Endothelial cell of umbilical vein (primary cell): ENCODE measurements at regions not wholly inside any gene's neighbourhood (a gene's known extent, or its start where the extent isn't known, plus 50 kb on each side); places are given as distances from the start of the nearest gene placed in this dataset.

Experiments used
- BruUV-seq: library from RNA; stranded (reverse); fragments of 400-500 nt; replicated peaks from 2 replicates; lab custom pipeline; 2021; lab: Mats Ljungman, UMichigan
- CTCF ChIA-PET: fragments of 300-600, 350-600 bp; sonication (Branson Sonifier 250); formaldehyde crosslinking; loops from one replicate; lab custom pipeline; 2021; ENCODE audit warnings: antibody characterized with exemption, inconsistent platforms; lab: Charles Lee
- POLR2A ChIA-PET: fragments of 300-600, 350-600 bp; sonication (Branson Sonifier 250); formaldehyde crosslinking; loops from one replicate; lab custom pipeline; 2021; ENCODE audit warnings: antibody characterized with exemption, inconsistent platforms; lab: Charles Lee
- DNase-seq: peaks from one replicate; pipeline ENCODE4 v3.0.0-alpha.2; 2011; ENCODE audit warnings: low read depth, low spot score
- FAIRE-seq: peaks from 2 replicates; lab custom pipeline; 2011; peaks lifted over from hg19 to GRCh38; lab: Jason Lieb, UNC
- H2AFZ ChIP-seq: 2 replicates; pipeline ENCODE4 v1.6.0; 2012; ENCODE audit warnings: low read depth, low read length, control low read depth, inconsistent platforms
- H3K27ac ChIP-seq: 2 replicates; pipeline ENCODE4 v1.5.1; 2011; ENCODE audit warnings: low read depth, mild to moderate bottlenecking, control low read depth, low read length, moderate library complexity; ENCODE audit not compliant: insufficient read depth
- H3K27me3 ChIP-seq, 2 experiments: 2 replicates each; pipeline versions ENCODE4 v1.6.0 to v1.6.1; 2011; ENCODE audit warnings: low read length in 2 of 2, mixed read lengths in 1 of 2; ENCODE audit not compliant: control insufficient read depth in 2 of 2, insufficient read depth in 2 of 2
- H3K36me3 ChIP-seq, 2 experiments: 2 replicates in 1 of 2; 3 replicates in 1 of 2; pipeline ENCODE4 v1.5.1; 2011; ENCODE audit warnings: low read length in 2 of 2, mild to moderate bottlenecking in 1 of 2, moderate library complexity in 1 of 2; ENCODE audit not compliant: control insufficient read depth in 2 of 2, insufficient read depth in 2 of 2; ENCODE audit errors: extremely low read depth in 1 of 2
- H3K4me1 ChIP-seq: 3 replicates; pipeline ENCODE4 v1.5.1; 2011; ENCODE audit warnings: mild to moderate bottlenecking, low read length; ENCODE audit not compliant: control insufficient read depth, insufficient read depth; ENCODE audit errors: extremely low read depth
- H3K4me2 ChIP-seq: 2 replicates; pipeline ENCODE4 v1.6.1; 2011; ENCODE audit warnings: low read length, control low read depth, mixed read lengths; ENCODE audit not compliant: insufficient read depth
- H3K4me3 ChIP-seq, 3 experiments: fragments of 200-600 bp in 1 of 3; sonication (generic), shearing (Covaris generic) in 1 of 3; replicated peaks in 1 of 3; 2 replicates each; pipeline ENCODE4 v1.5.1; 2011 to 2016; ENCODE audit warnings: control low read depth in 3 of 3, low read length in 3 of 3, mild to moderate bottlenecking in 2 of 3, inconsistent platforms in 1 of 3, low read depth in 1 of 3, moderate library complexity in 1 of 3; ENCODE audit not compliant: insufficient read depth in 1 of 3
- H3K79me2 ChIP-seq: 2 replicates; pipeline ENCODE4 v1.6.0; 2012; ENCODE audit warnings: low read length, inconsistent platforms; ENCODE audit not compliant: control insufficient read depth, insufficient read depth
- H3K9ac ChIP-seq: replicated peaks from 2 replicates; pipeline ENCODE3; 2011; ENCODE audit warnings: low read length, control low read depth; ENCODE audit not compliant: insufficient read depth; ENCODE audit errors: extremely low read depth
- H3K9me1 ChIP-seq: replicated peaks from 3 replicates; pipeline ENCODE4 v1.6.0; 2011; ENCODE audit warnings: mild to moderate bottlenecking, low read length; ENCODE audit not compliant: control insufficient read depth, insufficient read depth; ENCODE audit errors: extremely low read depth
- H3K9me3 ChIP-seq: replicated peaks from 2 replicates; pipeline ENCODE4 v1.5.1; 2012; ENCODE audit warnings: low read length, inconsistent platforms; ENCODE audit not compliant: control insufficient read depth, insufficient read depth
- H4K20me1 ChIP-seq: replicated peaks from 2 replicates; pipeline ENCODE3; 2011; ENCODE audit warnings: mild to moderate bottlenecking, low read length; ENCODE audit not compliant: control insufficient read depth, insufficient read depth; ENCODE audit errors: extremely low read depth
- EZH2 ChIP-seq: IDR thresholded peaks from 2 replicates; pipeline ENCODE4 v1.6.1; 2012; ENCODE audit warnings: borderline replicate concordance, low read depth, mild to moderate bottlenecking, moderate library complexity, low read length, inconsistent platforms; ENCODE audit not compliant: severe bottlenecking
- FOS ChIP-seq: IDR thresholded peaks from 2 replicates; pipeline ENCODE4 v1.6.1; 2011; ENCODE audit warnings: mild to moderate bottlenecking, low read length, moderate library complexity, borderline replicate concordance; ENCODE audit not compliant: insufficient read depth
- GATA2 ChIP-seq: IDR thresholded peaks from 2 replicates; pipeline ENCODE4 v1.7.0; 2011; ENCODE audit warnings: low read depth, mild to moderate bottlenecking, moderate library complexity, mixed read lengths, low read length; ENCODE audit not compliant: insufficient read length, insufficient read depth
- JUN ChIP-seq: IDR thresholded peaks from 2 replicates; pipeline ENCODE4 v1.6.1; 2011; ENCODE audit warnings: borderline replicate concordance, low read depth; ENCODE audit not compliant: insufficient read length, insufficient read depth
- MYC ChIP-seq: IDR thresholded peaks from one replicate; pipeline ENCODE4 v1.6.1; 2011; ENCODE audit warnings: mild to moderate bottlenecking, low read depth, low read length
- POLR2A ChIP-seq: IDR thresholded peaks from 2 replicates; pipeline ENCODE4 v1.6.1; 2012; ENCODE audit warnings: low read depth, mild to moderate bottlenecking, control low read depth, low read length
- POLR2AphosphoS5 ChIP-seq: IDR thresholded peaks from 2 replicates; pipeline ENCODE4 v1.6.1; 2012; ENCODE audit warnings: low read depth, mild to moderate bottlenecking, control low read depth, low read length, moderate library complexity; ENCODE audit not compliant: insufficient read depth
- dilution Hi-C: fragments of 300-500 bp; cut with MboI; formaldehyde crosslinking; loops from one replicate; pipeline ENCODE4 v1.15.0; 2019; ENCODE audit warnings: low sequenced_read_pairs; ENCODE audit not compliant: extremely low pct_ligation_motif_present
- intact Hi-C: fragments of 100-400 bp; cut with micrococcal nuclease; formaldehyde crosslinking; loops from one replicate; pipeline ENCODE4 v1.10.0; 2022
- TF ChIP-seq, protein P1 (sequence below): IDR thresholded peaks from 2 replicates; pipeline ENCODE4 v1.6.1; 2011; ENCODE audit not compliant: insufficient read depth, insufficient read length
- TF ChIP-seq, protein P2 (sequence below), 2 donors: IDR thresholded peaks; 1 replicate in 1 of 2; 2 replicates in 1 of 2; pipeline ENCODE4 v1.5.1; 2011; ENCODE audit warnings: low read length in 2 of 2, mild to moderate bottlenecking in 2 of 2, moderate library complexity in 2 of 2, control low read depth in 1 of 2, inconsistent platforms in 1 of 2, low read depth in 1 of 2; ENCODE audit not compliant: insufficient read depth in 1 of 2; ENCODE audit errors: extremely low read depth in 1 of 2

DNA sequence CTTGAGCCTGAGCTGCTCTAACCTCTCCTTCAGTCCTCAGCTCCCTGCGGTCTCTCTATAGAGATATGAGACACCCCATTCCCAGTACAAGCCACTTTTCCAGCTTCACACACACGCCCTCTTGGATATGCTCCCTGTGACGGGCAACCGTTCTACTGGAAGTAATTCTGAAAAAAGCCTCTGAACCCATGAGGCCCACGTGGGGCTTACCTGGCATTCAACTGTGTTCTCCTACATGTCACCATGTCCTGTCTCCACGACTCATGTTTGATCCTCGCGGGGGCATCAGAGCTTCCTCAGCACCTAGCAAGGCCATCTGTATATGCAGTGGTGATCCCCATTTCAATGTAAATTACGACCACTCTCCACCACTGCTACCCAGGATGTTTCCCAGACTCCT lies 69.2 kb upstream of the DUSP22 start:
- no peak overlapping the region for H3K9ac ChIP-seq
- no TSS peak for BruUV-seq
- H3K4me2 ChIP-seq, result no peak overlapping the region
- H3K79me2 ChIP-seq, result no peaks in the 10 kb centered on the region
- dilution Hi-C loops, result no loop called here
- H3K27ac ChIP-seq, result no peak overlapping the region
- TF ChIP-seq POLR2A, result no peak
- TF ChIP-seq EZH2, result no peak
- TF ChIP-seq GATA2, result no peak
- no peak for TF ChIP-seq MYC
- TF ChIP-seq, protein P1, sequence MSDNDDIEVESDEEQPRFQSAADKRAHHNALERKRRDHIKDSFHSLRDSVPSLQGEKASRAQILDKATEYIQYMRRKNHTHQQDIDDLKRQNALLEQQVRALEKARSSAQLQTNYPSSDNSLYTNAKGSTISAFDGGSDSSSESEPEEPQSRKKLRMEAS, result no peak
- TF ChIP-seq POLR2AphosphoS5, result no peak
- no peak for TF ChIP-seq FOS
- TF ChIP-seq, protein P2, sequence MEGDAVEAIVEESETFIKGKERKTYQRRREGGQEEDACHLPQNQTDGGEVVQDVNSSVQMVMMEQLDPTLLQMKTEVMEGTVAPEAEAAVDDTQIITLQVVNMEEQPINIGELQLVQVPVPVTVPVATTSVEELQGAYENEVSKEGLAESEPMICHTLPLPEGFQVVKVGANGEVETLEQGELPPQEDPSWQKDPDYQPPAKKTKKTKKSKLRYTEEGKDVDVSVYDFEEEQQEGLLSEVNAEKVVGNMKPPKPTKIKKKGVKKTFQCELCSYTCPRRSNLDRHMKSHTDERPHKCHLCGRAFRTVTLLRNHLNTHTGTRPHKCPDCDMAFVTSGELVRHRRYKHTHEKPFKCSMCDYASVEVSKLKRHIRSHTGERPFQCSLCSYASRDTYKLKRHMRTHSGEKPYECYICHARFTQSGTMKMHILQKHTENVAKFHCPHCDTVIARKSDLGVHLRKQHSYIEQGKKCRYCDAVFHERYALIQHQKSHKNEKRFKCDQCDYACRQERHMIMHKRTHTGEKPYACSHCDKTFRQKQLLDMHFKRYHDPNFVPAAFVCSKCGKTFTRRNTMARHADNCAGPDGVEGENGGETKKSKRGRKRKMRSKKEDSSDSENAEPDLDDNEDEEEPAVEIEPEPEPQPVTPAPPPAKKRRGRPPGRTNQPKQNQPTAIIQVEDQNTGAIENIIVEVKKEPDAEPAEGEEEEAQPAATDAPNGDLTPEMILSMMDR (IDR thresholded peaks at IDR 0.05; ENCODE audit: extremely low read depth in 1 of 2, insufficient read depth in 1 of 2, low read depth in 1 of 2, low read length in 2 of 2), result no peak
- TF ChIP-seq JUN, result no peak
- no peak overlapping the region for H3K4me3 ChIP-seq
- no peaks in the 10 kb centered on the region for H3K9me3 ChIP-seq
- DNase-seq, result no peak
- no peaks in the 10 kb centered on the region for H3K9me1 ChIP-seq
- H2AFZ ChIP-seq, result no peak overlapping the region
- peaks cover 2% of the 10 kb centered on the region for H3K4me1 ChIP-seq
- no peaks in the 10 kb centered on the region for H3K27me3 ChIP-seq
- intact Hi-C loops, result no loop called here
- ChIA-PET CTCF (interaction anchor here (0.7 to 0.9 kb wide), 2 partner anchors 20 to 1764 kb away, joined by 3 read pairs; no protein-coding TSS in a partner anchor), POLR2A (no interaction called here)
- no peaks in the 10 kb centered on the region for H3K36me3 ChIP-seq
- no peak for FAIRE-seq
- H4K20me1 ChIP-seq, result no peaks in the 10 kb centered on the region
